ENCODE measurements at regions not wholly inside any gene's neighbourhood (a gene's known extent, or its start where the extent isn't known, plus 50 kb on each side); places are given as distances from the start of the nearest gene placed in this dataset.
"Not testable (repeated sequence)": the region's sequence is repeated elsewhere in the genome, so short reads cannot be mapped to it uniquely, and the experiment has no call there.

GRCh38 chr6:133812446-133812845, 76.5 kb upstream of the TCF21 start:
- H3K9ac ChIP-seq (ENCODE audit: low read depth, low read length); BruUV-seq (replicated peaks); H3K9me1 ChIP-seq (ENCODE audit: insufficient read depth, low read length); H3K56ac ChIP-seq (ENCODE audit: extremely low read depth, insufficient read depth, low read length); dilution Hi-C loops (cut with HindIII; ENCODE audit: low sequenced_read_pairs, unreplicated experiment); H3K27ac ChIP-seq (ENCODE audit: insufficient read depth, low read length); H2BK20ac ChIP-seq (ENCODE audit: low read depth, low read length); H4K5ac ChIP-seq (ENCODE audit: low read depth, low read length); H3K4me1 ChIP-seq (ENCODE audit: control insufficient read depth, insufficient read depth, low read length); DNase-seq; H2BK15ac ChIP-seq (ENCODE audit: low read depth, low read length); H4K8ac ChIP-seq (ENCODE audit: low read depth in 2 of 2, low read length in 2 of 2); H2AK5ac ChIP-seq (ENCODE audit: low read depth, low read length); H2AK9ac ChIP-seq (replicated peaks; ENCODE audit: low read depth, low read length, poor library complexity); H4K91ac ChIP-seq (ENCODE audit: insufficient read depth, low read depth, low read length); H3K27me3 ChIP-seq (ENCODE audit: control insufficient read depth, insufficient read depth, low read length); H3K9me3 ChIP-seq (ENCODE audit: control insufficient read depth, insufficient read depth, low read length); CTCF ChIA-PET; H3K4me2 ChIP-seq (ENCODE audit: low read depth, low read length); H3K36me3 ChIP-seq (ENCODE audit: control insufficient read depth, insufficient read depth, low read length); ATAC-seq (ENCODE audit: low read depth); H2AFZ ChIP-seq (replicated peaks; ENCODE audit: low read length, poor library complexity); POLR2A ChIA-PET (ENCODE audit: unreplicated experiment); H3K23ac ChIP-seq (ENCODE audit: low read depth, low read length); H3K79me1 ChIP-seq (ENCODE audit: low read depth in 1 of 2, low read length in 2 of 2); intact Hi-C loops (cut with micrococcal nuclease); H3K4me3 ChIP-seq (ENCODE audit: insufficient read depth, low read depth, low read length); H3K4ac ChIP-seq (ENCODE audit: low read depth, low read length); H2BK120ac ChIP-seq (ENCODE audit: low read depth, low read length); H4K20me1 ChIP-seq (ENCODE audit: insufficient read depth, low read length); in situ Hi-C loops (cut with MboI; ENCODE audit: low sequenced_read_pairs); H2BK5ac ChIP-seq (ENCODE audit: low read depth, low read length, poor library complexity, severe bottlenecking); H3K14ac ChIP-seq (replicated peaks; ENCODE audit: low read depth, low read length); H3K18ac ChIP-seq (ENCODE audit: low read depth, low read length): not testable (repeated sequence)
- WGBS, 2 experiments (ENCODE audit: extremely low coverage in 2 of 2, insufficient read length in 1 of 2), result no CpG with 5 or more reads among the region's 2 CpGs

Data from IMR-90 (cell line).